Liver (tissue), 8 donors: ENCODE measurements at regions not wholly inside any gene's neighbourhood (a gene's known extent, or its start where the extent isn't known, plus 50 kb on each side); places are given as distances from the start of the nearest gene placed in this dataset.

Experiments used
- DNase-seq: peaks from one replicate; pipeline ENCODE4 v3.0.0-alpha.2; 2017; ENCODE audit warnings: low spot score
- H3K27ac ChIP-seq, 2 donors: one replicate each; pipeline ENCODE4 v1.7.0; 2013; ENCODE audit warnings: inconsistent platforms in 2 of 2, low read length in 2 of 2, control low read depth in 1 of 2, low read depth in 1 of 2, mild to moderate bottlenecking in 1 of 2
- H3K27me3 ChIP-seq, 4 donors: one replicate each; pipeline versions ENCODE4 v1.6.1 to v1.7.0; 2013; ENCODE audit warnings: low read length in 3 of 4, inconsistent platforms in 1 of 4, mild to moderate bottlenecking in 1 of 4, moderate library complexity in 1 of 4; ENCODE audit not compliant: control insufficient read depth in 4 of 4, insufficient read depth in 4 of 4
- H3K36me3 ChIP-seq, 4 donors: one replicate each; pipeline versions ENCODE4 v1.6.1 to v1.7.0; 2013; ENCODE audit warnings: low read length in 3 of 4, mild to moderate bottlenecking in 3 of 4, low read depth in 1 of 4, moderate library complexity in 1 of 4; ENCODE audit not compliant: control insufficient read depth in 4 of 4, insufficient read depth in 3 of 4
- H3K4me1 ChIP-seq, 4 donors: one replicate each; pipeline versions ENCODE4 v1.6.1 to v1.7.0; 2013; ENCODE audit warnings: low read length in 3 of 4, mild to moderate bottlenecking in 3 of 4, moderate library complexity in 1 of 4; ENCODE audit not compliant: control insufficient read depth in 4 of 4, insufficient read depth in 4 of 4
- H3K4me3 ChIP-seq, 3 donors: one replicate each; pipeline versions ENCODE4 v1.6.1 to v1.7.0; 2013; ENCODE audit warnings: low read length in 3 of 3, control low read depth in 1 of 3, low read depth in 1 of 3, mild to moderate bottlenecking in 1 of 3
- H3K9ac ChIP-seq, 2 donors: one replicate each; pipeline ENCODE4 v1.7.0; 2013; ENCODE audit warnings: low read length in 2 of 2, mild to moderate bottlenecking in 2 of 2, moderate library complexity in 2 of 2, control low read depth in 1 of 2, low read depth in 1 of 2
- H3K9me3 ChIP-seq, 4 donors: one replicate each; pipeline versions ENCODE4 v1.6.1 to v1.7.0; 2013; ENCODE audit warnings: low read length in 3 of 4; ENCODE audit not compliant: control insufficient read depth in 4 of 4
- EGR1 ChIP-seq, 2 donors: IDR thresholded peaks; 2 replicates each; pipeline ENCODE4 v1.6.1; 2016 to 2018; ENCODE audit warnings: antibody characterized with exemption in 2 of 2, low read depth in 2 of 2
- FOXA1 ChIP-seq: IDR thresholded peaks from 2 replicates; pipeline ENCODE4 v1.6.1; 2016; ENCODE audit warnings: antibody characterized with exemption
- FOXA2 ChIP-seq: IDR thresholded peaks from 2 replicates; pipeline ENCODE4 v1.6.1; 2016; ENCODE audit warnings: antibody characterized with exemption
- GABPA ChIP-seq, 2 donors: IDR thresholded peaks in 1 of 2; conservative IDR thresholded peaks in 1 of 2; 2 replicates each; pipeline ENCODE4 v1.6.1; 2016; ENCODE audit warnings: antibody characterized with exemption in 2 of 2, mild to moderate bottlenecking in 1 of 2, moderate library complexity in 1 of 2
- HNF4A ChIP-seq, 2 donors: conservative IDR thresholded peaks; 2 replicates each; pipeline ENCODE4 v1.6.1; 2016; ENCODE audit warnings: antibody characterized with exemption in 2 of 2, mild to moderate bottlenecking in 2 of 2
- HNF4G ChIP-seq: IDR thresholded peaks from 2 replicates; pipeline ENCODE4 v1.6.1; 2016; ENCODE audit warnings: antibody characterized with exemption
- JUND ChIP-seq, 2 donors: IDR thresholded peaks; 2 replicates each; pipeline ENCODE4 v1.6.1; 2016; ENCODE audit warnings: antibody characterized with exemption in 2 of 2
- NR2F2 ChIP-seq: IDR thresholded peaks from 2 replicates; pipeline ENCODE4 v1.6.1; 2016; ENCODE audit warnings: antibody characterized with exemption
- RAD21 ChIP-seq, 2 donors: IDR thresholded peaks; 2 replicates each; pipeline ENCODE4 v1.6.1; 2016; ENCODE audit warnings: antibody characterized with exemption in 2 of 2, mild to moderate bottlenecking in 2 of 2
- RXRA ChIP-seq, 2 donors: IDR thresholded peaks; 2 replicates each; pipeline ENCODE4 v1.6.1; 2017 to 2018; ENCODE audit warnings: antibody characterized with exemption in 2 of 2, mild to moderate bottlenecking in 1 of 2
- SP1 ChIP-seq: IDR thresholded peaks from 2 replicates; pipeline ENCODE4 v1.6.1; 2018; ENCODE audit warnings: antibody characterized with exemption, mild to moderate bottlenecking
- TAF1 ChIP-seq: conservative IDR thresholded peaks from 2 replicates; pipeline ENCODE4 v1.6.1; 2016; ENCODE audit warnings: antibody characterized with exemption, mild to moderate bottlenecking
- YY1 ChIP-seq: IDR thresholded peaks from 2 replicates; pipeline ENCODE4 v1.6.1; 2016; ENCODE audit warnings: antibody characterized with exemption, mild to moderate bottlenecking
- WGBS: extraction: QIAGEN DNeasy Blood & Tissue Kit; methylation state at CpG from one replicate; pipeline ENCODE4 v1.1.7; 2013; 5-methylcytosine and 5-hydroxymethylcytosine counted together
- TF ChIP-seq, protein P1 (sequence below): IDR thresholded peaks from 2 replicates; pipeline ENCODE4 v1.6.1; 2016; ENCODE audit warnings: antibody characterized with exemption
- TF ChIP-seq, protein P2 (sequence below): IDR thresholded peaks from 2 replicates; pipeline ENCODE4 v1.6.1; 2016; ENCODE audit warnings: antibody characterized with exemption, mild to moderate bottlenecking
- TF ChIP-seq, protein P3 (sequence below): IDR thresholded peaks from 2 replicates; pipeline ENCODE4 v1.6.1; 2016; ENCODE audit warnings: antibody characterized with exemption
- TF ChIP-seq, protein P4 (sequence below): fragments of 150-350 bp; IDR thresholded peaks from 2 replicates; pipeline ENCODE4 v1.5.1; 2017; ENCODE audit warnings: improper control_type of control experiment, low read depth, low read length; ENCODE audit not compliant: missing input control
- TF ChIP-seq, protein P5 (sequence below): IDR thresholded peaks from 2 replicates; pipeline ENCODE4 v1.6.1; 2016; ENCODE audit warnings: antibody characterized with exemption
- donor health status: healthy.
- donor health status: healthy.
- donor health status: healthy.
- donor health status: healthy.
- donor health status: healthy.

DNA sequence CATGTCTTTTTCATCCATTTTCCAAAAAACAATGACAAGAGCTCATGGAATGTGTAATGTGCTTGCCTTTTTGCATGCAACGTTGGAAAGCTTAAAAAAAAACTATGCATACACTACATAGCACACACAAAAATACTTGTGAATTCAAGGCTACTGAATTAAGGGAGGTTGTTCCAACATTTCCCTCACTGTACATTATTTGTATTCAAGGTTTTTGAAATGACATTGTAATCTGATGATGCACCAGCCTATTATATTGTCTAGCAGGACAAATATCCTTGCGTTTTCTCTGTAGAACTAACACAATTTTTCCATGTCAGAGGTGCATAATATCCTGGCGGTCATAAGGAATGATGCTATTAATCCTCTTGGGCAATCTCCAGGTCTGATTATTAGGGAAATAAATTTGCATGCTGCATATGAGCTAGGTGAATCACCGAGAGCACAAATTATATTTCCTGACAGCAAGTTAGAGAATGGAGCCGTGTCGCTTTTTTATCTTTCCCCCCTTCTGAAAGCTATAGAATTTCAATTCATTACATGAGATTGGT is 836.9 kb upstream of the FANCL start:
- H3K4me3 ChIP-seq = no peak overlapping the region
- no peak for DNase-seq
- H3K9me3 ChIP-seq = no peaks in the 10 kb centered on the region
- H3K27me3 ChIP-seq = no peaks in the 10 kb centered on the region
- H3K36me3 ChIP-seq = no peaks in the 10 kb centered on the region
- 86% methylated on average over 6 of the region's 6 CpGs for WGBS
- TF ChIP-seq YY1 = no peak
- TF ChIP-seq SP1 = no peak
- TF ChIP-seq NR2F2 = no peak
- TF ChIP-seq RAD21 (IDR thresholded peaks at IDR 0.05) = no peak
- no peak for TF ChIP-seq FOXA1
- no peak for TF ChIP-seq FOXA2
- no peak for TF ChIP-seq JUND (IDR thresholded peaks at IDR 0.05)
- TF ChIP-seq, protein P1, sequence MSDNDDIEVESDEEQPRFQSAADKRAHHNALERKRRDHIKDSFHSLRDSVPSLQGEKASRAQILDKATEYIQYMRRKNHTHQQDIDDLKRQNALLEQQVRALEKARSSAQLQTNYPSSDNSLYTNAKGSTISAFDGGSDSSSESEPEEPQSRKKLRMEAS = no peak
- TF ChIP-seq TAF1 = no peak
- TF ChIP-seq, protein P2, sequence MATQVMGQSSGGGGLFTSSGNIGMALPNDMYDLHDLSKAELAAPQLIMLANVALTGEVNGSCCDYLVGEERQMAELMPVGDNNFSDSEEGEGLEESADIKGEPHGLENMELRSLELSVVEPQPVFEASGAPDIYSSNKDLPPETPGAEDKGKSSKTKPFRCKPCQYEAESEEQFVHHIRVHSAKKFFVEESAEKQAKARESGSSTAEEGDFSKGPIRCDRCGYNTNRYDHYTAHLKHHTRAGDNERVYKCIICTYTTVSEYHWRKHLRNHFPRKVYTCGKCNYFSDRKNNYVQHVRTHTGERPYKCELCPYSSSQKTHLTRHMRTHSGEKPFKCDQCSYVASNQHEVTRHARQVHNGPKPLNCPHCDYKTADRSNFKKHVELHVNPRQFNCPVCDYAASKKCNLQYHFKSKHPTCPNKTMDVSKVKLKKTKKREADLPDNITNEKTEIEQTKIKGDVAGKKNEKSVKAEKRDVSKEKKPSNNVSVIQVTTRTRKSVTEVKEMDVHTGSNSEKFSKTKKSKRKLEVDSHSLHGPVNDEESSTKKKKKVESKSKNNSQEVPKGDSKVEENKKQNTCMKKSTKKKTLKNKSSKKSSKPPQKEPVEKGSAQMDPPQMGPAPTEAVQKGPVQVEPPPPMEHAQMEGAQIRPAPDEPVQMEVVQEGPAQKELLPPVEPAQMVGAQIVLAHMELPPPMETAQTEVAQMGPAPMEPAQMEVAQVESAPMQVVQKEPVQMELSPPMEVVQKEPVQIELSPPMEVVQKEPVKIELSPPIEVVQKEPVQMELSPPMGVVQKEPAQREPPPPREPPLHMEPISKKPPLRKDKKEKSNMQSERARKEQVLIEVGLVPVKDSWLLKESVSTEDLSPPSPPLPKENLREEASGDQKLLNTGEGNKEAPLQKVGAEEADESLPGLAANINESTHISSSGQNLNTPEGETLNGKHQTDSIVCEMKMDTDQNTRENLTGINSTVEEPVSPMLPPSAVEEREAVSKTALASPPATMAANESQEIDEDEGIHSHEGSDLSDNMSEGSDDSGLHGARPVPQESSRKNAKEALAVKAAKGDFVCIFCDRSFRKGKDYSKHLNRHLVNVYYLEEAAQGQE = no peak
- TF ChIP-seq, protein P3, sequence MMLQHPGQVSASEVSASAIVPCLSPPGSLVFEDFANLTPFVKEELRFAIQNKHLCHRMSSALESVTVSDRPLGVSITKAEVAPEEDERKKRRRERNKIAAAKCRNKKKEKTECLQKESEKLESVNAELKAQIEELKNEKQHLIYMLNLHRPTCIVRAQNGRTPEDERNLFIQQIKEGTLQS = no peak
- no peak for TF ChIP-seq GABPA (IDR thresholded peaks at IDR 0.05 in 1 of 2, conservative IDR thresholded peaks at IDR 0.05 in 1 of 2)
- no peak for TF ChIP-seq EGR1 (IDR thresholded peaks at IDR 0.05; ENCODE audit: low read depth in 2 of 2)
- no peak overlapping the region for H3K9ac ChIP-seq
- no peaks in the 10 kb centered on the region for H3K4me1 ChIP-seq
- H3K27ac ChIP-seq = no peak overlapping the region

DNA sequence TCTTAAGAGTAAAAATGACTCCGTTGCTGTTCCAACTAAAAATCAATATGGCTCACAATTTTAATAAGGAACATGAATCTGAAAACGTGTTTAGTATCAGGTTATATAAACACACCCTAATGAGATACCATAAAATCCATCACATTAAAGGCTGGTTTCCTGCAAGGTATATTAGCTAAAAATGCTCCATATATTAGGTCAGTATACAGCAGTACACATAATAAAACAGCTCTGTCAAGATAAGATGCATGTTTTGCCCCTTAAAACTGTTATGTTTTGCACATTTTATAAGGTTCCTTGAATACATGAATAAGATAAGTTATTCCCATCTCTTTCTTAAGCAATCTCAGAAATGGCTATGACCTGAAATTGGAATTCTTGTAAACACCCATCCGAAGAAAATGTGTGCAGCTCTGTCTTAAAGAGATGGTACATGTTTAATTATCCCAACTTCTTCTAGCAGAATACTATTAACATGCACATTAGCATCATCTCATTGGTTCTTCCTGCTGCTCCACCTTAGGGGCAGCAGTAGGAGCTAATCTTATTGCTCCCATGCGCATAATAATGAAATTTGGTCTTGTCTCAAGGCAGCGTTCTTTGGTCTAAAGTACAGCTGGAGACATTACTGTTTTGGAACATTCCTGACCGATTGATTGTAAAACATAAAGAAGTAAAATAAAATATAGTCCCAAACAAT is 836.1 kb upstream of the FANCL start:
- Histone ChIP-seq H3K36me3 (no peaks in the 10 kb centered on the region), H3K4me3 (no peak overlapping the region), H3K9ac (no peak overlapping the region), H3K27me3 (no peaks in the 10 kb centered on the region), H3K27ac (no peak overlapping the region), H3K4me1 (no peaks in the 10 kb centered on the region), H3K9me3 (no peaks in the 10 kb centered on the region)
- TF ChIP-seq GABPA (IDR thresholded peaks at IDR 0.05 in 1 of 2, conservative IDR thresholded peaks at IDR 0.05 in 1 of 2) (no peak), YY1 (no peak), HNF4G (no peak), JUND (IDR thresholded peaks at IDR 0.05) (no peak), EGR1 (IDR thresholded peaks at IDR 0.05; ENCODE audit: low read depth in 2 of 2) (no peak), NR2F2 (no peak), RXRA (IDR thresholded peaks at IDR 0.05) (no peak), FOXA2 (no peak), SP1 (no peak), HNF4A (conservative IDR thresholded peaks at IDR 0.05) (no peak), TAF1 (no peak), RAD21 (IDR thresholded peaks at IDR 0.05) (no peak), FOXA1 (no peak)
- TF ChIP-seq, protein P1 = no peak
- TF ChIP-seq, protein P4, sequence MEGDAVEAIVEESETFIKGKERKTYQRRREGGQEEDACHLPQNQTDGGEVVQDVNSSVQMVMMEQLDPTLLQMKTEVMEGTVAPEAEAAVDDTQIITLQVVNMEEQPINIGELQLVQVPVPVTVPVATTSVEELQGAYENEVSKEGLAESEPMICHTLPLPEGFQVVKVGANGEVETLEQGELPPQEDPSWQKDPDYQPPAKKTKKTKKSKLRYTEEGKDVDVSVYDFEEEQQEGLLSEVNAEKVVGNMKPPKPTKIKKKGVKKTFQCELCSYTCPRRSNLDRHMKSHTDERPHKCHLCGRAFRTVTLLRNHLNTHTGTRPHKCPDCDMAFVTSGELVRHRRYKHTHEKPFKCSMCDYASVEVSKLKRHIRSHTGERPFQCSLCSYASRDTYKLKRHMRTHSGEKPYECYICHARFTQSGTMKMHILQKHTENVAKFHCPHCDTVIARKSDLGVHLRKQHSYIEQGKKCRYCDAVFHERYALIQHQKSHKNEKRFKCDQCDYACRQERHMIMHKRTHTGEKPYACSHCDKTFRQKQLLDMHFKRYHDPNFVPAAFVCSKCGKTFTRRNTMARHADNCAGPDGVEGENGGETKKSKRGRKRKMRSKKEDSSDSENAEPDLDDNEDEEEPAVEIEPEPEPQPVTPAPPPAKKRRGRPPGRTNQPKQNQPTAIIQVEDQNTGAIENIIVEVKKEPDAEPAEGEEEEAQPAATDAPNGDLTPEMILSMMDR = no peak
- TF ChIP-seq, protein P2 = no peak
- TF ChIP-seq, protein P5, sequence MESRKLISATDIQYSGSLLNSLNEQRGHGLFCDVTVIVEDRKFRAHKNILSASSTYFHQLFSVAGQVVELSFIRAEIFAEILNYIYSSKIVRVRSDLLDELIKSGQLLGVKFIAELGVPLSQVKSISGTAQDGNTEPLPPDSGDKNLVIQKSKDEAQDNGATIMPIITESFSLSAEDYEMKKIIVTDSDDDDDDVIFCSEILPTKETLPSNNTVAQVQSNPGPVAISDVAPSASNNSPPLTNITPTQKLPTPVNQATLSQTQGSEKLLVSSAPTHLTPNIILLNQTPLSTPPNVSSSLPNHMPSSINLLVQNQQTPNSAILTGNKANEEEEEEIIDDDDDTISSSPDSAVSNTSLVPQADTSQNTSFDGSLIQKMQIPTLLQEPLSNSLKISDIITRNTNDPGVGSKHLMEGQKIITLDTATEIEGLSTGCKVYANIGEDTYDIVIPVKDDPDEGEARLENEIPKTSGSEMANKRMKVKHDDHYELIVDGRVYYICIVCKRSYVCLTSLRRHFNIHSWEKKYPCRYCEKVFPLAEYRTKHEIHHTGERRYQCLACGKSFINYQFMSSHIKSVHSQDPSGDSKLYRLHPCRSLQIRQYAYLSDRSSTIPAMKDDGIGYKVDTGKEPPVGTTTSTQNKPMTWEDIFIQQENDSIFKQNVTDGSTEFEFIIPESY = no peak
- TF ChIP-seq, protein P3 = no peak
- WGBS = 85% methylated on average over 6 of the region's 6 CpGs
- no peak for DNase-seq
